A549 (cell line): ENCODE measurements at regions not wholly inside any gene's neighbourhood (a gene's known extent, or its start where the extent isn't known, plus 50 kb on each side); places are given as distances from the start of the nearest gene placed in this dataset.

Source experiments
- ATAC-seq, 2 experiments: fragments of 200-7000 bp in 1 of 2; fragments of >200 bp in 1 of 2; cut with Nextera tagmentation in 1 of 2; cut with Tn5 transposase in 1 of 2; 3 replicates each; pipeline versions ENCODE4 v1.8.0 to v1.9.1; 2018 to 2020; ENCODE audit warnings: mild to moderate bottlenecking in 1 of 2, moderate library complexity in 1 of 2
- CTCF ChIA-PET: fragments of 300-600 bp; sonication (Branson Sonifier 250); formaldehyde crosslinking; extraction: SDS; loops from one replicate; lab custom pipeline; 2021; ENCODE audit warnings: antibody characterized with exemption, inconsistent platforms; lab: Yijun Ruan, JAX
- POLR2A ChIA-PET: fragments of 350-600 bp; formaldehyde crosslinking; extraction: SDS; loops from one replicate; lab custom pipeline; 2021; ENCODE audit warnings: antibody characterized with exemption, inconsistent platforms; lab: Yijun Ruan, JAX
- DNase-seq, 2 experiments: peaks; one replicate each; pipeline versions ENCODE4 v3.0.0 to v3.0.0-alpha.2; 2011 to 2016; ENCODE audit warnings: low read depth in 1 of 2, low spot score in 1 of 2
- FAIRE-seq: peaks from 2 replicates; lab custom pipeline; 2011; peaks lifted over from hg19 to GRCh38; lab: Jason Lieb, UNC
- H3K27ac ChIP-seq, 2 experiments: fragments of >200 bp; sonication (Bioruptor Twin); formaldehyde crosslinking; 3 replicates each; pipeline ENCODE4 v1.5.1; 2016 to 2017
- H3K4me1 ChIP-seq: fragments of >200 bp; sonication (Bioruptor Twin); formaldehyde crosslinking; 3 replicates; pipeline ENCODE4 v1.6.1; 2016
- H3K4me2 ChIP-seq: fragments of >200 bp; sonication (Bioruptor Twin); formaldehyde crosslinking; 3 replicates; pipeline ENCODE4 v1.6.1; 2016
- H3K4me3 ChIP-seq: fragments of >200 bp; sonication (Bioruptor Twin); formaldehyde crosslinking; 3 replicates; pipeline ENCODE4 v1.5.1; 2016
- H3K9me3 ChIP-seq: fragments of >200 bp; sonication (Bioruptor Twin); formaldehyde crosslinking; 3 replicates; pipeline ENCODE4 v1.6.1; 2016
- BHLHE40 ChIP-seq: IDR thresholded peaks from 2 replicates; pipeline ENCODE4 v1.6.1; 2012; ENCODE audit warnings: low read depth, low read length, inconsistent platforms
- CBX2 ChIP-seq: fragments of 200-600 bp; sonication (generic); IDR thresholded peaks from 2 replicates; pipeline ENCODE4 v1.6.1; 2016; ENCODE audit warnings: low read depth, mild to moderate bottlenecking, borderline replicate concordance
- CHD2 ChIP-seq: fragments of 150-350 bp; IDR thresholded peaks from 2 replicates; pipeline ENCODE4 v1.6.1; 2014; ENCODE audit warnings: low read length; ENCODE audit not compliant: partially characterized antibody
- HDAC2 ChIP-seq: fragments of 200-600 bp; sonication (generic); IDR thresholded peaks from 2 replicates; pipeline ENCODE4 v1.6.1; 2016
- HEYL ChIP-seq: fragments of 250-450 bp; sonication (Bioruptor Pico); IDR thresholded peaks from 2 replicates; pipeline ENCODE4 v1.8.0; 2021; ENCODE audit warnings: mild to moderate bottlenecking, moderate library complexity
- HOXB13 ChIP-seq: fragments of 250-450 bp; sonication (Bioruptor Pico); IDR thresholded peaks from 2 replicates; pipeline ENCODE4 v1.5.0; 2020; ENCODE audit warnings: low read depth, mild to moderate bottlenecking, moderate library complexity
- HOXB5 ChIP-seq: fragments of 250-450 bp; sonication (Bioruptor Pico); IDR thresholded peaks from 2 replicates; pipeline ENCODE4 v1.5.0; 2020; ENCODE audit warnings: mild to moderate bottlenecking, moderate library complexity
- JUNB ChIP-seq: fragments of >200 bp; sonication (Bioruptor Twin); formaldehyde crosslinking; IDR thresholded peaks from 2 replicates; pipeline ENCODE4 v1.6.1; 2016
- MAFK ChIP-seq: fragments of 450-650 bp; IDR thresholded peaks from 2 replicates; pipeline ENCODE4 v1.6.1; 2014; ENCODE audit not compliant: partially characterized antibody
- MYC ChIP-seq: IDR thresholded peaks from 2 replicates; pipeline ENCODE4 v1.6.1; 2012; ENCODE audit warnings: mild to moderate bottlenecking, inconsistent platforms, low read length, improper control_type of control experiment, borderline replicate concordance
- NR3C1 ChIP-seq: fragments of >200 bp; sonication (Bioruptor Twin); formaldehyde crosslinking; IDR thresholded peaks from 3 replicates; pipeline ENCODE4 v1.6.1; 2017
- POLR2A ChIP-seq: IDR thresholded peaks from 2 replicates; pipeline ENCODE4 v1.6.1; 2012; ENCODE audit warnings: mild to moderate bottlenecking, low read length
- RARB ChIP-seq: fragments of 250-450 bp; sonication (Bioruptor Pico); IDR thresholded peaks from 2 replicates; pipeline ENCODE4 v1.8.0; 2021; ENCODE audit warnings: mild to moderate bottlenecking, moderate library complexity
- RCOR1 ChIP-seq: fragments of 150-350 bp; IDR thresholded peaks from 2 replicates; pipeline ENCODE4 v1.6.1; 2014; ENCODE audit warnings: antibody characterized with exemption, low read length, low read depth
- RNF2 ChIP-seq: fragments of 200-600 bp; sonication (generic); IDR thresholded peaks from 2 replicates; pipeline ENCODE4 v1.6.1; 2016; ENCODE audit warnings: low read depth, mild to moderate bottlenecking, antibody characterized with exemption, moderate library complexity, borderline replicate concordance
- SMC3 ChIP-seq: fragments of >200 bp; sonication (Bioruptor Twin); formaldehyde crosslinking; IDR thresholded peaks from 3 replicates; pipeline ENCODE4 v1.6.1; 2018; ENCODE audit warnings: inconsistent platforms
- SREBF2 ChIP-seq: fragments of 450-650 bp; IDR thresholded peaks from 2 replicates; pipeline ENCODE4 v1.6.1; 2014; ENCODE audit warnings: mild to moderate bottlenecking, moderate library complexity
- WGBS: methylation state at CpG from one replicate; pipeline ENCODE4 v1.1.6; 2017; ENCODE audit errors: missing lambda C conversion rate; 5-methylcytosine and 5-hydroxymethylcytosine counted together
- TF ChIP-seq, protein P1 (sequence below): fragments of 150-350 bp; IDR thresholded peaks from 2 replicates; pipeline ENCODE4 v1.6.1; 2014; ENCODE audit warnings: low read depth, mild to moderate bottlenecking, low read length
- TF ChIP-seq, protein P2 (sequence below): fragments of 450-650 bp; IDR thresholded peaks from 2 replicates; pipeline ENCODE4 v1.6.1; 2014; ENCODE audit warnings: antibody characterized with exemption

DNA sequence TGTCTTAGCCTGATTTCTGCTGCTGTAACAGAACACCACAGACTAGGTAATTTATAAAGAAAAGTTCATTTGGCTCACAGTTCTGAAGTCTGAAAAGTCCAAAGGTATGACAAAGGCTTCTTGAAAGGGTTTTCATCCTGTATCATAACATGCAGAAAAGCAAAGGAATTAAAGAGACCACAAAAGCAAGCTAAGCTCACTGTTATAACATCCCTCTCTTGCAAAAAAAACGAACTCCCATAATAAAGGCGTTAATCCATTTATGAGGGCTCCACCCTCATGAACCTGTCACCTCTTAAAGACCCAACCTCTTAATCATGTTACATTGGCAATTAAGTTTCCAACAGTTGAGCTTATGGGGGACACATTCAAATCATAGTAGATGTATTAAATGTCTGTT is 197.9 kb downstream of the PLOD2 start:
- H3K4me2 ChIP-seq, result no peak overlapping the region
- ATAC-seq, result no peak
- ChIA-PET POLR2A (no interaction called here), CTCF (no interaction called here)
- no peaks in the 10 kb centered on the region for H3K9me3 ChIP-seq
- FAIRE-seq, result no peak
- H3K4me3 ChIP-seq, result no peak overlapping the region
- TF ChIP-seq SREBF2 (no peak), HDAC2 (no peak), RCOR1 (no peak), BHLHE40 (no peak), SMC3 (no peak), MYC (no peak), NR3C1 (no peak), POLR2A (no peak), RARB (no peak), HOXB5 (CRISPR knock-in tag) (no peak), JUNB (no peak), HOXB13 (no peak), CHD2 (no peak)
- TF ChIP-seq, protein P1, sequence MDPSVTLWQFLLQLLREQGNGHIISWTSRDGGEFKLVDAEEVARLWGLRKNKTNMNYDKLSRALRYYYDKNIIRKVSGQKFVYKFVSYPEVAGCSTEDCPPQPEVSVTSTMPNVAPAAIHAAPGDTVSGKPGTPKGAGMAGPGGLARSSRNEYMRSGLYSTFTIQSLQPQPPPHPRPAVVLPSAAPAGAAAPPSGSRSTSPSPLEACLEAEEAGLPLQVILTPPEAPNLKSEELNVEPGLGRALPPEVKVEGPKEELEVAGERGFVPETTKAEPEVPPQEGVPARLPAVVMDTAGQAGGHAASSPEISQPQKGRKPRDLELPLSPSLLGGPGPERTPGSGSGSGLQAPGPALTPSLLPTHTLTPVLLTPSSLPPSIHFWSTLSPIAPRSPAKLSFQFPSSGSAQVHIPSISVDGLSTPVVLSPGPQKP, result no peak
- H3K4me1 ChIP-seq, result no peaks in the 10 kb centered on the region
- 20% methylated on average over 2 of the region's 2 CpGs for WGBS
- H3K27ac ChIP-seq, result no peak overlapping the region
- DNase-seq, result no peak

DNA sequence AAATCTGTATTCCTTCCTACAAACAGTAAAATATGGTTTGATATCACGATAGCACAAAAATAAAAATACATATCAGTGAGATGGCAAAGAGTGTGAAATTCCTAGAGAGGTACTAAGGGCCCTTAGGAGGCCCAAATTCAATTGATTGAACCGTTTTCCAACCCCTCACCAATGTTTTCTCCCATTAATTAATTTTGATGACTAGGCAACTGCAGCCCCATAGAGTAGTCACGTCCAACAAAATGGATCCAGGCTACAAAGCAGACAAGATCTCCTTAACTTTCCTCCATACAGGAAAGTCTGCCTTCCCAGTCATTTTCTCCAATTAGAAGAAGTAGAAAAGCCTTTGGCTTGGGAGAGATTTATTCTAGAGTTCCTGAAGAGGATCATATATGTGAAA is 193.9 kb downstream of the PLOD2 start:
- Histone ChIP-seq H3K4me3 (no peak overlapping the region), H3K27ac (no peak overlapping the region), H3K9me3 (no peaks in the 10 kb centered on the region), H3K4me2 (no peak overlapping the region), H3K4me1 (no peaks in the 10 kb centered on the region)
- FAIRE-seq (no peak), DNase-seq (no peak), ATAC-seq (no peak)
- TF ChIP-seq MAFK (peak; percentile 36), CBX2 (no peak)
- 23% methylated on average over 3 of the region's 3 CpGs for WGBS
- ChIA-PET CTCF (no interaction called here), POLR2A (no interaction called here)

DNA sequence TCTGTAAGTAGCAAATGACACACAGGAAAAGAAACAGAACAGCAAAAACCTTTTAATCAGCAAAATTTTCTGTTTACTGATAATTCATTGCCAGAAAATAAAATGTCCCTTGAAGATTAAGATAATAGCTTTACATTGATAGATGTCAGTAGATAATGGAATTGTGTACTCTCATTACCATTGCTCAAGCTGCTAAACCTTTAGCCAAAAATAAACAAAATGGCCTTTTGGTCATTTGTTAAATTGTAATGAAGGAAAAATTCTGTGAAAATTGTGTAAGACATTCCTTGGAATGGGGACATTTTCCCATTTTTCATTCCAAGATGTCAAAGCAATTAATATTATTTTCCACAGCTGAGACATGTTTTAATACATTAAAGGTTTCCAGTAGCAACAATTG is 189.8 kb downstream of the PLOD2 start:
- no peak overlapping the region for H3K27ac ChIP-seq
- no peak overlapping the region for H3K4me2 ChIP-seq
- no peaks in the 10 kb centered on the region for H3K4me1 ChIP-seq
- no peak for FAIRE-seq
- ChIA-PET CTCF (no interaction called here), POLR2A (no interaction called here)
- TF ChIP-seq BHLHE40 (no peak), HEYL (no peak), MAFK (peak; percentile 24), RNF2 (no peak)
- no peak overlapping the region for H3K4me3 ChIP-seq
- no peak for DNase-seq
- no peak for ATAC-seq
- H3K9me3 ChIP-seq, result no peaks in the 10 kb centered on the region

DNA sequence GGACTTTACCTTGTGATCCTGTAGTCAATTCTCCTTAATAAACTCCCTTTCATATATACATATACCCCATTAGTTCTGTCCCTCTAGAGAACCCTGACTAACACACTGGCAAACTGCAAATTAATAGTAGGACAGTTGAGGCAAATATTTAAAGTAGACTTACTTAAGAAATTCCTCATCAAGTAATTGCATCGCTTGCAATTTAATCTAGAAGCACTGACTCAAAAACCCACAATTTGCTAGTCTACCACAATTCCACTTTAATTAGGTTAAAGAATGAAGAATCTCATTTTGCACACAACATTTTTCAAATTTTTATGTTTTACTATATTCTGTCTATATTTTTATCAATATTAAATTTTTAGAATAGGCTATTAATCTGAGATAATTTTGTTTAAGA is 188.1 kb downstream of the PLOD2 start:
- no peak overlapping the region for H3K4me3 ChIP-seq
- FAIRE-seq (no peak), DNase-seq (no peak)
- no peaks in the 10 kb centered on the region for H3K9me3 ChIP-seq
- POLR2A ChIA-PET, result no interaction called here
- 63% methylated on average over 1 of the region's 1 CpG for WGBS
- no peaks in the 10 kb centered on the region for H3K4me1 ChIP-seq
- TF ChIP-seq, protein P2, sequence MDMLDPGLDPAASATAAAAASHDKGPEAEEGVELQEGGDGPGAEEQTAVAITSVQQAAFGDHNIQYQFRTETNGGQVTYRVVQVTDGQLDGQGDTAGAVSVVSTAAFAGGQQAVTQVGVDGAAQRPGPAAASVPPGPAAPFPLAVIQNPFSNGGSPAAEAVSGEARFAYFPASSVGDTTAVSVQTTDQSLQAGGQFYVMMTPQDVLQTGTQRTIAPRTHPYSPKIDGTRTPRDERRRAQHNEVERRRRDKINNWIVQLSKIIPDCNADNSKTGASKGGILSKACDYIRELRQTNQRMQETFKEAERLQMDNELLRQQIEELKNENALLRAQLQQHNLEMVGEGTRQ, result no peak
- TF ChIP-seq MAFK, result peak; percentile 16
- TF ChIP-seq, all 56 proteins: peak for 1
- Histone ChIP-seq H3K4me2 (no peak overlapping the region), H3K27ac (no peak overlapping the region)
- CTCF ChIA-PET, result no interaction called here
- no peak for ATAC-seq
